GM12892 (cell line): ENCODE measurements at regions not wholly inside any gene's neighbourhood (a gene's known extent, or its start where the extent isn't known, plus 50 kb on each side); places are given as distances from the start of the nearest gene placed in this dataset.

Source experiments
- DNase-seq: peaks from one replicate; pipeline ENCODE4 v3.0.0; 2011; ENCODE audit not compliant: insufficient read length
- FAIRE-seq: peaks from 2 replicates; lab custom pipeline; 2011; peaks lifted over from hg19 to GRCh38; lab: Jason Lieb, UNC
- POLR2A ChIP-seq: IDR thresholded peaks from 2 replicates; pipeline ENCODE4 v1.6.1; 2011; ENCODE audit warnings: low read depth, low read length, control low read depth
- POLR2AphosphoS5 ChIP-seq: IDR thresholded peaks from 2 replicates; pipeline ENCODE4 v1.6.1; 2011; ENCODE audit warnings: low read depth, low read length, control low read depth
- TAF1 ChIP-seq: IDR thresholded peaks from 2 replicates; pipeline ENCODE4 v1.6.1; 2011; ENCODE audit warnings: low read depth, mild to moderate bottlenecking, control low read depth, low read length, borderline replicate concordance

DNA sequence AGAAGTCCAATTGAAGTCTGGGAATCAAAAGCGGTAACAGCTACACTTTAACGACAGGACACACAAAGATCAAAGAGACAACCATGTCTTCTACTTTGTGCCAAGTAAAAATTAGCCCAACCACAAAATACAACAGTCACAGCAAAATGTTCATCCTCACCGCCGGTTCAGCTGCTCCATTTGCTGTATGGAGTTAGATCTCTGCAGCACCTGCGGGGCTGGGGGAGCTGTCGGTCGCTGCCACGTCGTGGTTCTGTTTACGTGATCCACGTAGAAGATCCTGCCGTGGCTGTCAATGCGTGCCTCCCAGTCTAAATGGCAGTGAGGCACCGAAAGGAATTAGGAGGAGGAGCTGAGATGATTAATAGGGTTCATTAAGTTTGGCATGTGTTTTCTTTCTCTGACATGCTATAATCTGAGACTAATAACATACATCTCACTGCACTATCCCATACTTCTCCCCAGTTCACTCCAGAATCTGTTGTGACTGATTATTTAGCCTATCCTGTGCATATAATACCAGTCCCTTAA, 136.5 kb upstream of the STK17B start:
- TF ChIP-seq POLR2A (no peak), POLR2AphosphoS5 (no peak), TAF1 (no peak)
- FAIRE-seq = no peak
- DNase-seq = no peak

DNA sequence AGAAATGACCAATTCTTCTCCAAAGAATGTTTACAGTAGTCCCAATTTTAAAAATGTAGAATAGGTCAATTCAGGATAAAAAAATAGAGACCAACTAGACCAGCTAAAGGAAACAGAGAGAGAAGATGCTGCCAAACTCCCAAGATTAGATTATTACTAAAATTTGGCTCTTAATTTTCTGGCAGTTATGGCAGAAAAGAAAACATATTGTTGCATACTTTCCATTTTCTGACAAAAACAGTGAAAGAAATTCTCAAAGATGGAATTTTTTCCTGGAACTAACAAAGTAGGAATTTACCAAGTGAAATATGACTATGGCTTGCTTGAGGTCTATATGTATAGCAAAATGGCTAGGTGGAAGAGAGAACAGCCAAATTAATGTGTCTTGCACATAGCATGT, 138.3 kb upstream of the STK17B start:
- no peak for FAIRE-seq
- no peak for DNase-seq
- no peak for TF ChIP-seq TAF1
- no peak for TF ChIP-seq POLR2A
- TF ChIP-seq POLR2AphosphoS5 = no peak

DNA sequence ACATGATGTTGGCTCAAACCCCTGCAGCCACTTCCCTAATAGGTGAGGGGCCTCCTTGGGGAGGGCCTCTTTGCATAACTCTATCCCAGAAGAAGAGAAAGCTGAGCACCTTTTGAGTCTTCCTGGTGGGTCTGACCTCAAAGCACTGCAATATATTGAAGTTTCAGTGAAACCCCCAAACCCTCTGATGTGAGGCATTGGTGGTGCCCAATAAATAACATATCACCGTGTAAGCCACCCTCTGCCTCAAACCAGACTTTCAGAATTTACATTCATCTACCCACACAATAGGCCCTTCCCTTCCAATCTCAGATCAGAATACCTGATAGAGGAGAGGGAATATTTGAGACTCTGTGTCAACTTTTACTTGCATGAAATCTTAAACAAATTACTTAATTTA, 142.8 kb upstream of the STK17B start:
- FAIRE-seq (no peak), DNase-seq (no peak)
- TF ChIP-seq TAF1 = no peak
- TF ChIP-seq POLR2AphosphoS5 = no peak
- TF ChIP-seq POLR2A = no peak

DNA sequence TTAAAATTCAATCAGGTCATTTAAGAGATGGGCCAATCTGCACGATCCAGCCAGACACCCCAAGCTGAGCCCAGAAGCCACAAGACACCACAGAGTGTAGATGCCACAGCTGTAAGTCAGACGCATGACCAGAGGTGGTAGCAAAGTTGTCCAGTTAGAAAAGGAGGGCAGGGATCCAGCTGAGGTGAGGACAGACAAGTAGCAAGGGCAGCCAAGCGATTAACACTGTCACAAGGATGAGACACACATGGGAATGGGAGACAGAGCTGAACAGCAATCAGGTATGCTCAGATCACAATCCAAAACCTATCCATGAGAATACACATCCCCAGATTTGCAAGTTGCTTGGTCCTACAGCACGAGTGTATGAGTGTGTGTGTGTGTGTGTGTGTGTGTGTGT, 143.4 kb upstream of the STK17B start:
- no peak for DNase-seq
- no peak for FAIRE-seq
- no peak for TF ChIP-seq POLR2AphosphoS5
- TF ChIP-seq POLR2A = no peak
- no peak for TF ChIP-seq TAF1

GRCh38 chr2:196315388-196316049, 144.1 kb upstream of the STK17B start:
- FAIRE-seq (no peak), DNase-seq (no peak)
- TF ChIP-seq POLR2A = no peak
- no peak for TF ChIP-seq POLR2AphosphoS5
- no peak for TF ChIP-seq TAF1

DNA sequence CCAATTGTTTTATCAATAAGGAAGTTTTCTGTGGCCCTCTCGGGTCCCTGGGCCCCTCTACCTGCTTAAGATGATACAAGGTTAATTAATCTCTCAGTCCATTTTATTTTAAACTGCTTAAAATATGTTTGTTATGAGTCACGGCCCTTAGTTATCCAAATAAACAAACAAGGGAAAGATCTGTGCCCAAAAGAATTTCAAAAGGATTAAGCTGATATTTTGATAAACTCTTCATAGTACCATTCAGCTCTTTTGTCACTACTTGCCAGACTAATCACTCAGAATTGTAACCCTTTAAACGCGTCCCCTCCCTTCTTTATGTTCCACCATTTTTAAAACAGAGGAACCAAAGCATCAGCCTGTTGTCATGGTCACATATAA, 144.7 kb upstream of the STK17B start:
- no peak for TF ChIP-seq TAF1
- no peak for TF ChIP-seq POLR2A
- no peak for TF ChIP-seq POLR2AphosphoS5
- FAIRE-seq (no peak), DNase-seq (no peak)

GRCh38 chr2:196318517-196319377, 147.4 kb upstream of the STK17B start:
- no peak for TF ChIP-seq TAF1
- TF ChIP-seq POLR2AphosphoS5 = no peak
- TF ChIP-seq POLR2A = no peak
- FAIRE-seq (no peak), DNase-seq (no peak)

DNA sequence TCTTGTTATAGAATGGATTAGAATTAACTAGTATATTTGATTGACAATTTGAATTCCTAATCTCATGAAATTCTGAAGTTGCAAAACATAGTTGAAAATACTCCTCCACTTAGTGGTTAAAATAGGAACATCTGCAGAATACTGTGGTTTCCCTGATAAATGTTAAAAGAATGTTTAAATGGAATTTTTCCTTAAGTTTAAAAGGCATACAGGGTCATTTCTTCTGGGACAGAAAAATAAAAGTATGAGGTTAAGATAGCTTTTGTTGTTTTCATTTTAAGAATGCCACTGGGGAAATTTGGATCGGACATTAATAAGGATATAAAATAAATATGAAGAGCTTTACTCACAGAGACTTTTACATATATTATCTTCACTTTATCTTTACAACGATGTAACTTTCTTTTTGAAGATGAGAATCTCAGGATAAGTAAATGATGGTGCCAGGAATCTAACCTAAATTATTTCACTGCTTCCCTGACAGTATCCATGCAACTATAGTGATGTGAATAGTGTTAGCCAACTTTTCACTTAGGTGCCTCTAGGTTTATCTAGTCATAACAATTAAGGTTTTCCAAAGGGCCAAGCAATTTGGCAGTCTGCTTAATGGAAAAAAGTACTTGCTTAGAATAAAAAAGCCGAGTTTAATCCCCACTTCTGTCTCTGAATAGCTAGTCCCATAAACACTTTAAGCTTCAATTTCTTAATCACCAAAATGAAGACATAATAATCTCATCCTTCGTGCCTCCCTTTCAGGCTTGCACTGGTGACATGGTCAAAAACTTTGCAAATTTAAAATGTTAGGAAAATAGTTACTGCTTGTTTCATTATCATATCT, 151.8 kb upstream of the STK17B start:
- FAIRE-seq (no peak), DNase-seq (no peak)
- TF ChIP-seq TAF1 (no peak), POLR2AphosphoS5 (no peak), POLR2A (no peak)

DNA sequence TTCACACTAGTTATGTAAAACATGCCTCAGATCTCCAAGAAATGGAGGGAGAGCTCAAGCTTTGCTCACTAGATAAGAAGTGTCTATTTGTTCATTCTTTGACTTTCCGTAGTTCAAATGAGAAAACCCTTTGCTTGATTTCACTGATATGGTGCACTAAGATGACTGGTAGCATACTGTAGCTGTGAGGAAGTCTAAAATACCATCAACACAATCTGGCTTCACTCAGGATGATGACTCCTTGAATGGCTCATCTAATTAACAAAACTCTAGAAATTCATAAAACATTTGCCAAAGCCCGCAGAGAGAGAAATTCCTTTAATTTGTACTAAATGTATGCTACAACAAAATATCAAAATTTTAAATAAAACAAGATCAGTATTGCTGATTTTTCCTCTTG, 152.8 kb upstream of the STK17B start:
- TF ChIP-seq POLR2A = no peak
- peak; percentile 50 for FAIRE-seq
- DNase-seq = no peak

DNA sequence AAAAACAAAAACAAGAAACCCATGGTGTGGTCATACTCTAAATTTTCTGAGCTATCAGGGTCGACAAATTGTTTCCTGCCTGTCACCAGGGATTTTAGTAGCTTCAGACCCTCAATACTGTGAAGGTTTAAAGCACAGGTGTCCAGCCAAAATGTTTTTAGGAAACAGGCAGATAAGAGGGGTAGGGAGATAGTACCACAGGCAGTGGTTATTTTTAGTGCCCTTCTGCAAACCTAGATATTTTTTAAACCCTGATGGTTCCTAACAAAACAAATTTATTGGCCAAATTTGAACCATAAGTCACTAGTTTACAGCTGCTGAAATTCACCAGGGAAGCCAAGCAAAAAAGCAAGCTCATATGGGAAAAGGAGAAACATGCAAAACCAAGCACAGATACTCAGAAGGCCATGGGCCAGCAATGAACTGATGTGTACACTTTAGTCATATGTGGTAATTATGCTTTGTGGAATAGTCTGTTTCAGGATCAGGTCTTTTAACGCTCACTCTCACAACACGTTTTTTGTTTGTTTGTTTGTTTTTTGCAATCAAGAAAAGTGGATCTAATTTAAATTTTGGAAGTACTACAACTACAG, 156.8 kb upstream of the STK17B start:
- no peak for FAIRE-seq
- no peak for DNase-seq
- no peak for TF ChIP-seq POLR2AphosphoS5
- no peak for TF ChIP-seq POLR2A
- TF ChIP-seq TAF1 = no peak

DNA sequence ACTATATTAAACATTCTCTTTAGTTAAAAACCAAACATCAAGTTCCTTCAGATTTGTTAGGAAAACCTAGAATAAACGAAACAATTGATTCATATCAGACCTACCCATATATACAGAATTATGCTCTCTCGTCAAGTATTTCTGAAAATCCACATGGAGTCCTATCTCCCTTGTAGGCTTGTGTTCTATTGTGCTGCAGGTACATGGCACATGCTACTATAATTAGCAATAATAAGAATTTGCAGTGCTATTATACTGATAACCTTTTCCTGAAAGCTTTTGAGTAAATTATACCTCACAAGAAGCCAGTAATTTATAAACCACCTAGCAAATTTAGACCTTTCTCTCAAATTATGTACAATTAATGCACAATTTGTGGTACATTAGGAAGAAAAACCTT, 158.6 kb upstream of the STK17B start:
- TF ChIP-seq POLR2A = no peak
- no peak for TF ChIP-seq TAF1
- TF ChIP-seq POLR2AphosphoS5 = no peak
- FAIRE-seq (no peak), DNase-seq (no peak)
